HepG2 (cell line): ENCODE measurements at regions not wholly inside any gene's neighbourhood (a gene's known extent, or its start where the extent isn't known, plus 50 kb on each side); places are given as distances from the start of the nearest gene placed in this dataset.
"Not testable (repeated sequence)": the region's sequence is repeated elsewhere in the genome, so short reads cannot be mapped to it uniquely, and the experiment has no call there.

Source experiments
- ATF2 ChIP-seq: sonication (generic); formaldehyde crosslinking; IDR thresholded peaks from 2 replicates; pipeline ENCODE4 v1.4.0; 2020; ENCODE audit warnings: missing genetic modification reagents
- BCLAF1 ChIP-seq: fragments of 450-650 bp; IDR thresholded peaks from 2 replicates; pipeline ENCODE4 v1.6.1; 2017; ENCODE audit warnings: mild to moderate bottlenecking
- EP300 ChIP-seq, 3 experiments: sonication (generic) in 1 of 3; formaldehyde crosslinking in 1 of 3; IDR thresholded peaks; 2 replicates each; pipeline versions ENCODE4 v1.5.1 to v1.6.1; 2011 to 2020; ENCODE audit warnings: low read depth in 2 of 3, low read length in 2 of 3, borderline replicate concordance in 1 of 3, improper control_type of control experiment in 1 of 3, mild to moderate bottlenecking in 1 of 3, missing genetic modification reagents in 1 of 3, moderate library complexity in 1 of 3
- FOSL1 ChIP-seq: sonication (generic); formaldehyde crosslinking; IDR thresholded peaks from 2 replicates; pipeline ENCODE4 v1.9.0; 2021; ENCODE audit warnings: missing genetic modification reagents, borderline replicate concordance
- MLXIP ChIP-seq: sonication (generic); formaldehyde crosslinking; IDR thresholded peaks from 2 replicates; pipeline ENCODE4 v1.9.0; 2021; ENCODE audit warnings: missing genetic modification reagents, borderline replicate concordance
- PAF1 ChIP-seq: IDR thresholded peaks from 2 replicates; pipeline ENCODE4 v1.6.1; 2016; ENCODE audit warnings: missing genetic modification reagents, missing compliant biosample characterization
- PCBP2 ChIP-seq: fragments of 200-400 bp; formaldehyde crosslinking; optimal IDR thresholded peaks from 2 replicates; pipeline ENCODE3; 2018; ENCODE audit warnings: low read length, low read depth; ENCODE audit not compliant: poor library complexity, severe bottlenecking
- POLR2A ChIP-seq, 2 experiments: IDR thresholded peaks; 2 replicates each; pipeline ENCODE4 v1.6.1; 2011; ENCODE audit warnings: low read depth in 2 of 2, low read length in 2 of 2, mild to moderate bottlenecking in 1 of 2, moderate library complexity in 1 of 2; ENCODE audit not compliant: insufficient read depth in 1 of 2
- THAP8 ChIP-seq: sonication (generic); formaldehyde crosslinking; IDR thresholded peaks from 2 replicates; pipeline ENCODE4 v1.5.1; 2020; ENCODE audit warnings: missing genetic modification reagents, mild to moderate bottlenecking, borderline replicate concordance
- ZNF614 ChIP-seq: IDR thresholded peaks from 2 replicates; pipeline ENCODE4 v1.6.1; 2018; ENCODE audit warnings: missing biosample characterization, missing genetic modification reagents, inconsistent platforms, borderline replicate concordance
- ZSCAN9 ChIP-seq: IDR thresholded peaks from 2 replicates; pipeline ENCODE4 v1.6.1; 2016; ENCODE audit warnings: borderline replicate concordance

GRCh38 chr4:17003606-17004392 is 105.4 kb upstream of the LDB2 start:
- TF ChIP-seq PCBP2; EP300 (IDR thresholded peaks at IDR 0.05; ENCODE audit: low read depth in 2 of 2, low read length in 2 of 2); EP300 (CRISPR knock-in tag; IDR thresholded peaks at IDR 0.05; ENCODE audit: borderline replicate concordance); ZNF614; BCLAF1; FOSL1; ATF2 (CRISPR knock-in tag); ZSCAN9 (CRISPR knock-in tag); POLR2A (IDR thresholded peaks at IDR 0.05; ENCODE audit: insufficient read depth in 1 of 2, low read depth in 2 of 2, low read length in 2 of 2); THAP8 (CRISPR knock-in tag); MLXIP (CRISPR knock-in tag); PAF1 (CRISPR knock-in tag): not testable (repeated sequence)
